ENCODE measurements at regions not wholly inside any gene's neighbourhood (a gene's known extent, or its start where the extent isn't known, plus 50 kb on each side); places are given as distances from the start of the nearest gene placed in this dataset.

GRCh38 chr12:130017591-130018449 is 114.0 kb upstream of the TMEM132D start:
- DNase-seq, result no peak

GRCh38 chr12:130018614-130019013 is 114.8 kb upstream of the TMEM132D start:
- DNase-seq, result no peak

DNA sequence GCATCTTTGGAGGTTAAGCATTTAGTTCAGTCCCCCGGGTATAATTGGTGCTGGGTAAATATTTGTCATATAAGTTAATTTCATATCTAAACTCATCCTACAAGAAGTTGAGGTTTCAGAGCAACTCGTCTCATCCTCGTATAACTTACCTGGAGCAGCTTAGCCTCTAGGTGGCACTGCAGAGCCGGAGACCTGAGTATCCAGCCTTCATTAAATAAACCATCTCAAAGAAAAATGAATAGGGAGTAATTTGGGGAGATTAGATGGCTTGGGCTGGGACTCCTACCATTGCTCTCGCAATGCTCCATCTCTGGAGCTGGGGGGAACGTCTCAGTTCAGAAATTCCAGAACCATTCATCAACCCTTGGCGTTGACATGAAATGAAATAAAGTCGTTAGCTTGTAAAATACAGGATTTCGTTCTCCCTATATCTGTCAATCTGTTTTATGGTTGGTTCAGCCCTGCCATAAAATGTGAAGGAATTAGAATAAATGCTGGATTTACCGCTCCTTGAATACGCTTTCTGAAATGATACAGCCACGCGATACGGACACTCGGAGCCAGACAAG is 122.9 kb upstream of the TMEM132D start:
- DNase-seq, result peak; percentile 53

GRCh38 chr12:130027798-130028197 is 124.0 kb upstream of the TMEM132D start:
- no peak for DNase-seq

GRCh38 chr12:130029151-130029550 is 125.3 kb upstream of the TMEM132D start:
- no peak for DNase-seq

DNA sequence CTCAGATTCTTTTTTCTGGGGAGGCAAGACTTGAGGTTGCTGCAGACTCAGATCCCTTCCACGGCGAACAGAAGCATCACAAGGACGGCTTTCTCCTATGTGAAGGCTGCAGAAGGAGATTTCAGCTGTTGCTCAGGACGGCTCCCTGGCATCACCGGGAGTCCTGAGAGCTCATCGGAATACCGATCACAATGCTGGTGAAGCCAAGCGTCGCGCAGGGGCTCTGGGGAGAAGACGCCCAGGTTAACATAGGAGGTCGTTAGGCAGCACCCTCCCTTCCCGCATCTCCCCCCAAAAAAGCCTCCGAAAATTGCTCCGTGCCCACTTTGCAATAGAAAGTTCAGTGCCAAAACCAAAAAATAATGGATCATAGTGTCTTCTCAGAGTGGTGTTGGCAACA is 127.2 kb upstream of the TMEM132D start:
- DNase-seq, result no peak

- DNase-seq, result peak; percentile 57
Measured at GRCh38 chr12:130031571-130032189, 127.9 kb upstream of the TMEM132D start.

GRCh38 chr12:130041983-130042812 is 120.1 kb upstream of the FZD10 start:
- DNase-seq, result peak; percentile 52

DNA sequence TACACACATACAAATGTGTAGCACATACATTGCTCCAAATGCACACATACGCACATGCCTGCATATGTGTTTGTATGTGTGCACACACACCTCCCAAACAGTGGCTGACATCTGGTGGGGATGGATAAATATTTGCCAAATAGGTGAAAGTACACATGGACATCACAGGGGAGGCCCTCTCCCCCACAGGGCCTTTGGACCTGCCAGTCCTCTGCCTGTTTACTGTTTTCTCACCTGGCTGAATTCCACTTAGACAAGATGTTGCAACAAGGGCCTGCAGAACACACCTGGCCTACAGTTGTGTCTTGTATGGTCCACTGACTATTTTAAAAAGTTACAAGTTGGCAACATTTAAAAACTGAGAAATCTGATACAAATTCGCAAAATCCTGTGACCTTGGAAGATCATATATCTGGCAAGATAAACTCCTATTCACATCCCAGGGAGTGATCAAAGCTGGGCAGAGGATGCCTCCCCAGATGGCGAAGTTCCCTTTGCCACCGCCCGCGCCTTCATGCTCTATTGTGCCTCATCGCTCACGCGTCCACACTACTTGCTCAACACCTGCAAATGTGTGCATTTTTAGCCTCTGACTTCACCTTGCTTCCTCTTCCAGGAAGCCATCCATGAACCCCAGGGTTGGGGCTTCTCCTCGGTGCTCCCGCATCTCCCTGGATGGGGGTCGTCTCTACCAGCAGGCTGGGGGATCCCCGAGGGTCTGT is 118.4 kb upstream of the FZD10 start:
- DNase-seq, result peak; percentile 30

- DNase-seq, result no peak
Measured at GRCh38 chr12:130044991-130045621, 117.2 kb upstream of the FZD10 start.

DNA sequence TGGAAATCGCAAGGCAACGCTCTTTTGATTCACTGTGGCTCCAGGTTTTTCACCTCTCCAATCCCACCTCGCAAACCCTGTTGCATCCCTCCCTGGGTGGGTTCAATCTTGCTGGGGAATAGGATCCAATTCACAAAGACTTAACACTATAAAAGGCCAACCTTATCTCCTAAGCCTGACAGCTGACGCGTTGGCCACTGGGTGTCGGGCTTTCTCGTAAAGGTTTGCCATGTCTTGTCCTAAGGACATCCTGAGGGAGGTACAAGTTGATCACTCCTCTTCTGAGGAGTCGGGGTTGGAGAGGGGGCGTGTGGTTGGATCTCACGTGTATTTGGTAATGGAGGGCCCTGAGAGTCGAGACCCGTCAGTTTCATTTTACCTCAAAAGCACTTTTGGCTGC is 112.6 kb upstream of the FZD10 start:
- DNase-seq, result peak; percentile 31

- DNase-seq, result peak; percentile 27
Measured at GRCh38 chr12:130051900-130052299, 110.4 kb upstream of the FZD10 start.

GRCh38 chr12:130053651-130054069 is 108.6 kb upstream of the FZD10 start:
- DNase-seq, result peak; percentile 15

DNA sequence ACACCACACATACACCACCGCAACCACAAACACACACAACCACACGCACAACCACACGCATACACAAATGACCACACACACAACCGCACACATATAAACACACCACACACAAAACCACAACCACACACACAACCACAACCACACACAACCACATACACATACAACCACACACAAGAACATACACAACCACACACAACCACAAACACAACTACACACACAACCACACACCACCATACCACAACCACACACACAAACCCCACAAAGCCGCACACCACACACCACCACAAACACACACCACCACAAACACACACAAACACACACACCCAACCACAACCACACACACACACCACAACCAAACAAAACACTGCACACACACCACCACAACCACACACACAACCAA is 107.5 kb upstream of the FZD10 start:
- no peak for DNase-seq

GRCh38 chr12:130058926-130059472 is 103.3 kb upstream of the FZD10 start:
- peak; percentile 30 for DNase-seq

DNA sequence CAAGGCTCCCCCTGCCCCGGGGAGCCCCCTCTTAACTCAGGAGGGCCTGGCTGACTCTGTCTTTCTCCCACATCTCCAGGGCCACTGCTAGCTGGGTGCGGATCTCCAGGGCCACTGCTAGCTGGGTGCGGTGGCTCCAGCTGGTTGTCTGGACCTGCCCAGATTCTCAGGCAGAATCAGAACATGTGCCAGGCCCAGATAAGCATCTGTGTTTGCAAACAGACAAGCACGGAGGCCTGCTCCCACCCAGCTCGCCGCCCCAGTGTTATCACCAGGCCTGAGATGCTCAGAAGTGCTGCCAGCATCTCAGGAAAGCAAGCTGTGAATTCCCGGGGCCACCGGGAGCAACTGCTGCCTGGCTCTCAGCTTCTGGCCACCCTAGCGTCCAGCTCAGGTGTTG is 98.4 kb upstream of the FZD10 start:
- no peak for DNase-seq

DNA sequence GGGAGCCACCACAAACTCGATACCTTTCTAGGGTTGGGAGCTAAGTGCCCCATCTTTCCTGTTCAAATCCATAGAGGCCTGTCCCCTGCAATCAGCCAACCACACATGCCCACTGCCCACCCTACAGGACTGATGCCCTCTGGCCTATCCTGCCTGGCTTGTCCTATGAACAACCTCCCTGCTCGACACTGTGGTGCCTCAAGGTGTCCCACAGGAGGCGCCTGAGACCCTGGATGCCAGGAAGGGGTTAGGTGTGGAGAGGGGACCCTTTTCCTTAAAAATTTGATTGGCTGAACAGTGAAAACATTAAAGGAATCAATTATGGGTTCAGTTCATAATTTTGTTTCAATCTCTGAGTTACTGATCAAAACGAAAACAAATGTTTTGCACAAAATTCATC is 97.3 kb upstream of the FZD10 start:
- DNase-seq, result no peak

DNA sequence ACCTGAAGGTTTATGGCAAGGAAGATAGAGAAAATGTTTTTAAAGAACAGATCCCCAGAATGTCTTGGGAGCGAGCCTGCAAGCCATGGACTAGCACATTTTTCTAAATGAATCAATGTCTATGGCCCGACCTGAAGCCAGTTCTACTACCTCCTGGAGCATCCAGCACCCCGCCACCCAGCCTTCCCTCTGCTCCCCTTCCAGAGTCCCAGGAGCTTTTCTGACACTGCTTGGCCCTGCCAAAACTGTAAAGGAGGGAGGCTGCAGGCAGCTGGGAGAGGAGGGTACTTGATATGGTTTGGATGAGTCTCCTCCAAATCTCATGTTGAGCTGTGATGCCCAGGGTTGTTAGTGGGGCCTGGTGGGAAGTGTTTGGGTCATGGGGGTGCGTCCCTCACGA is 95.5 kb upstream of the FZD10 start:
- DNase-seq, result no peak

DNA sequence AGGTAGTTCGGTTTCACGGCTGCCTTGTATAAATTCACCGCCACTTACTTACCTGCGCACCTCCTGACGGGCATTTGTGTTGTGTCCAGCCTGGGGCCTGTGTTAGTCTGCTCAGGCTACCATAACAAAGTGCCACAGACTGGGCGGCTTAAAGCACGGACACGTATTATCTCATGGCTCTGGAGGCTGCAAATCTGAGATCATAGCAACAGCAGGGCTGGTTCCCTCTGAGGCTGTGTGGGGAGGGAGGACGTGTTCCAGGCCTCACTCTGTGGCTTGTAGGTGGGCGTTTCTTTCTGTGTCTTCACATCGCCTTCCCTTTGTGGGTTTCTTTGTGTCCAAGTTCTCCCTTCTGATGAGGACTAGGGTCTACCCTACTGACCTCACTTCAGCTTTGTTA is 93.5 kb upstream of the FZD10 start:
- DNase-seq, result no peak

DNA sequence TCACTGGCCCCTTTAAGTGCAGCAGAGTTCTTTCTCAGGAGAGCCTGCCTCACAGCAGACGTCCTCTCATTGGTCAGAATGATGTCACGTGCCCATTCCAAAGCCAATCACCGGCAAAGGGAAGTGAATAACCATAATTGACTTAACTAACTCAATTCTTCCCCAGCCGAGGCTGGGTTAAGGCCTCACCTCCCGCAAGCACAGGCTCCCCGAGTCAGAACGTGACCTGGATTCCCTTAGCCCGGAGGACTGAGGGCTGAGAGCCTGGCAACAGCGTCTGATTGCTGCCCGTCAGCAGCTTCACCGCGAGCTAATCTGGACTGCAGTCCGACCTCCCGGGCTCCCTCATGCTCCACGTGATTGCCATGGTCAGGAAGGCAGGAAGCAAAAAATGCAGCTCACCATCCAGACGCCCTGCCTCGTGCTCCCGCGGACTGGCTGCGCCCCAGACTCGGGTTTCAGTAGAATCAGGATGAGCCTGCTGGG is 92.1 kb upstream of the FZD10 start:
- peak; percentile 46 for DNase-seq

GRCh38 chr12:130073721-130074120 is 88.5 kb upstream of the FZD10 start:
- DNase-seq, result no peak
